GM13977 (cell line): ENCODE measurements at regions not wholly inside any gene's neighbourhood (a gene's known extent, or its start where the extent isn't known, plus 50 kb on each side); places are given as distances from the start of the nearest gene placed in this dataset.

Experiments used
- DNase-seq: peaks from one replicate; pipeline ENCODE4 v3.0.0; 2012; ENCODE audit warnings: low spot score
- CTCF ChIP-seq: IDR thresholded peaks from 2 replicates; pipeline ENCODE4 v1.5.1; 2012; ENCODE audit warnings: mild to moderate bottlenecking, control low read depth; ENCODE audit not compliant: insufficient read depth; ENCODE audit errors: extremely low read depth, missing control alignments
- in situ Hi-C: fragments of 300-500 bp; cut with MboI; formaldehyde crosslinking; loops from one replicate; pipeline ENCODE4 v1.12.0; 2022; ENCODE audit warnings: low sequenced_read_pairs, low pct_unique_long_range_greater_than_20kb, mixed read lengths, inconsistent platforms; ENCODE audit not compliant: unreplicated experiment

DNA sequence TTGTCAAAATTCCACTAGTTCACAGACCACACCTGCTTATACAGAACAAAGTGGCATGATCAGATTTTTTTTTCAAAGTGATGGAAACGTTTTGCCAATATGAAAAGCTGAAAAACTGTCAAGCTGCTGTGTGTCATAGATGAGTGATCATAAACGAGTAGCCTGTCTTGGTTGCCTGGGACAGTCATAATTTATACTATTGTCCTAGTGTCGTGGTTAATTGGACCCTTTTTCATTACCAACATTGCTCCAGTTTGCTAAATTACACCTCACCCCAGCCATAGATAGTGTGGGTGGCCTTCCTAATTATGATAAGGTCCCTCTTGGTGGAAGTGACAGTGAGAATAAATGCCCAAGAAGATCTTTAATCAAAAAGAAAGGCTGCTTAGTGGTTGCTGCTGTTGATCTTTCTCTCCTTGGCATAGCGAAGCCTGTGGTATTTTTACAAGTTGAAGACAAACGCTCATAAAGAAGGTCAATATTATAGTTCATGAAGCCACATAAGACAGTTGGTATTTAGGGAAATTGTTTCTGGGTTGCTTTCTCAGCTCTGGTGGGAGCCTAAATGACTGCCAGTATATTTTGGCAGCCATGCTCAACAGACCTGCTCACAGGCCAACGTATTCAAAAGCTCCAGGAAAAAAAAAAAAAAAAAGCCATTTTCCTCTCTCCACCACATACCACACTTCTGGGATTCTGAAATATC is 478.1 kb downstream of the PLA2G4A start:
- TF ChIP-seq CTCF = no peak
- in situ Hi-C loops = no loop called here
- DNase-seq = no peak

DNA sequence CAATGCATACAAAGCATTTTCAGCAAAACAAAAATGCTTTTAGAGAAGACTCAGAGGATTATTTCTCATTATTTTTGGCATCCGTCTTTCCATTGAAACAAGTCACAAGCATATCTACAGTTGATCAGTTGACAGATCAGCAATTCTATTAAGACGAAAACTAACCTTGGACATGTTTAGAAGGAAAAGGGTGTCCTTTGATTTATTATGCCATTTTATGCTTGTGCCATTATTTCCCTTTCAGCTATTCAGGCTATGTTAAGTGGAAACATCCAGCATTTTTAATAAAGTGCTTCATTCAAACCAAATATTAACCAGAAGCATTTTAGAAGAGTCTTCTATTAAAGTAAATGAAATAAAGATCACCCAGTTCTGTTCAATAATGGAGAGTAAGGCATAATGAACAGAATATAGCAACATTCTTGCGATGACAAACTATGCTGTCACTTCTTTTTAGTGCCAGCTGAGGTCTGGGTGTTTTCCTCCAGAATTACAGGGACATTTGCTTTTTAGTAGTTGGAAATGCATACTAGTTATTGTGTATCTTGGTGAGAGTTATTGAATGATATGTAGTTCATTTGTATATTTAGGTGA is 481.4 kb downstream of the PLA2G4A start:
- in situ Hi-C loops = no loop called here
- no peak for TF ChIP-seq CTCF
- no peak for DNase-seq

DNA sequence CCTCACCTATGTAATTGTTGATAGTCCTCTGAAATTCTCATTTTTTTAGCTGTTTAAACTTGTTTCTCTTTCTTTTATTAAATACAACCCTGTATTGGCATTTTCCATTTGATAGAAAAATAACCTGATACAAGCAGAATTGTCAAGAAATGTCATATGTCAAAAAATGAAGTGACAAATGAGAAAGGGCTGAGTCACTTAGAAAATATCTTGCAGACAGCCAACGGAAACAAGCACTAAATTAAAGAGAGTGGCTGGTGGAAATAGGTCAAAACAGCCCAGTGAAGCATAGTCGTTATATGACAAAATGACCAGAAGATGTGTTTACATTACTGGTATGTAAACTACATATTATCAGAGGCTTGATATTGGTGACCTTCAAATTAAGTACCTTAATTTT is 484.4 kb downstream of the PLA2G4A start:
- in situ Hi-C loops = no loop called here
- TF ChIP-seq CTCF = no peak
- DNase-seq = no peak

DNA sequence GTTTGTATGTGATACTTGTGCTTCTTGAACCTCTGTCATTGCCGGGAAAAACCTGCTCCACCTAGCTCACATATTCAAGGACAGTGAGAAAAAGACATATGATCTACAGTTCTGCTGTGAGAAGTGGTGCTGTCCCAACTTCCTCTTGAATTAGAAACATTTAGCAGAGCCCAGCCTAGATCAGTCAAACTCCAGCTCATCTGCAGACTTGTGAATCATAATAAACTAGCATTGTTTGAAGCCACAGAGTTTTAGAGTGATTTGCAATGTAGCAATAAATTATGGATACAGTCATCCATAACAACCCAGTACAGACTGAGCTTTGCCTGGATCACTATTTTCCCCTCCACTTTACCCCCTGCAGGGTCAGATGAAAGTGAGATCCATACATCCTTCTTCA is 497.8 kb downstream of the PLA2G4A start:
- DNase-seq = no peak
- in situ Hi-C loops = no loop called here
- no peak for TF ChIP-seq CTCF

DNA sequence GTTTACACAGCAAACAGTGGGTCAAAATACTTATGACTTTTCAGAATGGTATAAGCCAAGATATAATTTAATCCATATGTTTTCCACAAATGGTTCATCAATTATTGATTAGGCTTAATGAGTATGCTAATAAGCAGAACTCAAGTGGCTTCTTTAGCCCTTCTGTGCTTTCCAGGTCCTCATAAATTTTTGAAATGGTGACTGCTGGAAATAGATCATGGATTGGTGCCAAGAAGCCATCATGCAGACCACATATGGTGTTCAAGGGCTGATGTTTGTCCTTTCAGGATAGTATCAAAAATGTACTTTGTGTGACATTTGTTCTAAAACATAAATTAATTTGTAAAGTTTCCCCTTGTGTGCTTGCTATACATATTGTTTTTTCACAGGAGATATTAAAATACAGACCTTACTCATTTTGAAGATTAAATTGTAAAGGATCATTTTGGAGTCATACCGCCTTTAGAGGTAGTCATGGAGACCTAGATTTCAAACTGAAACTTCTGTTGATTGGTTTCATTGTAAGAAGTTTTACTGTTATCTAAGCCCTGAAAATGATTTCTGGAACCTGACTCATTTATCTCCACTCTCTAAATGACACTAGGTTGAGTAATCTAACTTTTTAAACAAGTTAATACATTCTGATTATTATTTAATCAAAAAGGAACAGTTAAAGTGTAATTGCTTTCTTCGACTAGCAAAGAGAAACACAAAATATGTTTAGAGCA is 507.9 kb downstream of the PLA2G4A start:
- TF ChIP-seq CTCF = no peak
- in situ Hi-C loops = no loop called here
- no peak for DNase-seq

- TF ChIP-seq CTCF = no peak
- DNase-seq = no peak
- in situ Hi-C loops = no loop called here
Measured at GRCh38 chr1:187338762-187339412, 510.1 kb downstream of the PLA2G4A start.
